ENCODE measurements at regions not wholly inside any gene's neighbourhood (a gene's known extent, or its start where the extent isn't known, plus 50 kb on each side); places are given as distances from the start of the nearest gene placed in this dataset.

DNA sequence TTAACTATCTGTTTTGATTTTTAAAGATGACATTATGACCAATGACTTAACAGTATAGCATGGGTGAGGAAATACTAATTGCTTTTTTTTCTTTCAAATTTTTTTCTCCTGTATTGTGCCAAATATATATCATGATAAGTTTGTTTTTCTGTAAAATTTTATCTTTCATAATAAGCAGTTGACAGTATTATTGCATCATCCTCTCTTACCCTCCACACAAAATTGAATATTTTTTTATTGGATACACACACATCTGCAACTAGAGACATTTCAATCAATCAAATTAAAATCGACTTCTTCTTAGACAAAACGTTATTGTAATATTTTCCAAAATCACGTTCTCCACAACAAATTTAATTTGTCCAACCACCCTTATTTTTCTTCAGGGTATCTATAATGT, 330.4 kb upstream of the BRINP3 start:
- TF ChIP-seq, protein P1, sequence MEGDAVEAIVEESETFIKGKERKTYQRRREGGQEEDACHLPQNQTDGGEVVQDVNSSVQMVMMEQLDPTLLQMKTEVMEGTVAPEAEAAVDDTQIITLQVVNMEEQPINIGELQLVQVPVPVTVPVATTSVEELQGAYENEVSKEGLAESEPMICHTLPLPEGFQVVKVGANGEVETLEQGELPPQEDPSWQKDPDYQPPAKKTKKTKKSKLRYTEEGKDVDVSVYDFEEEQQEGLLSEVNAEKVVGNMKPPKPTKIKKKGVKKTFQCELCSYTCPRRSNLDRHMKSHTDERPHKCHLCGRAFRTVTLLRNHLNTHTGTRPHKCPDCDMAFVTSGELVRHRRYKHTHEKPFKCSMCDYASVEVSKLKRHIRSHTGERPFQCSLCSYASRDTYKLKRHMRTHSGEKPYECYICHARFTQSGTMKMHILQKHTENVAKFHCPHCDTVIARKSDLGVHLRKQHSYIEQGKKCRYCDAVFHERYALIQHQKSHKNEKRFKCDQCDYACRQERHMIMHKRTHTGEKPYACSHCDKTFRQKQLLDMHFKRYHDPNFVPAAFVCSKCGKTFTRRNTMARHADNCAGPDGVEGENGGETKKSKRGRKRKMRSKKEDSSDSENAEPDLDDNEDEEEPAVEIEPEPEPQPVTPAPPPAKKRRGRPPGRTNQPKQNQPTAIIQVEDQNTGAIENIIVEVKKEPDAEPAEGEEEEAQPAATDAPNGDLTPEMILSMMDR (IDR thresholded peaks at IDR 0.05): no peak
- TF ChIP-seq POLR2A (IDR thresholded peaks at IDR 0.05): no peak
- no peak for TF ChIP-seq POLR2AphosphoS5 (IDR thresholded peaks at IDR 0.05)
